ENCODE measurements at regions not wholly inside any gene's neighbourhood (a gene's known extent, or its start where the extent isn't known, plus 50 kb on each side); places are given as distances from the start of the nearest gene placed in this dataset.

DNA sequence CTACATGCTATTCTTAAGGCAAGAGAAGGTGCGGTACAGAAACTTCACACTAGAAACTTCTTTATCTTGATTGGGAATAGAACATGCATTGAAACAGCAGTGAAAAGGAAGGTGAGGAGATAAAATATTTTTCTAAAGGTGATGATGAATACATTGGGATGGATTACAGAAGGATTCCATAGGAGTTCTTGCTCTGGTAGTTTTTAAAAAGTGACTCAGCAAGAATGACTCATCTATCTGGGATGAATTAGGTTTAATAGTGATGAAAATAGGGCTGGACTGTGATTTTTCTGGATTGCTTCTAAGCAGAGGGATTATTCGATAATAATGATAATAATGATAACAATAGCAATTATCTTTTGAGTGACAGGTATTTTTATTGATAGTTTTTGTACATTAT is 65.6 kb upstream of the HS3ST4 start:
- DNase-seq (ENCODE audit: low spot score), result no peak
- ChIA-PET POLR2A (ENCODE audit: low non-redundant PET) (no interaction called here), CTCF (no interaction called here)
- no peaks in the 10 kb centered on the region for H3K9me3 ChIP-seq (ENCODE audit: low read depth, low read length, poor library complexity, severe bottlenecking)
- TF ChIP-seq, protein P1, sequence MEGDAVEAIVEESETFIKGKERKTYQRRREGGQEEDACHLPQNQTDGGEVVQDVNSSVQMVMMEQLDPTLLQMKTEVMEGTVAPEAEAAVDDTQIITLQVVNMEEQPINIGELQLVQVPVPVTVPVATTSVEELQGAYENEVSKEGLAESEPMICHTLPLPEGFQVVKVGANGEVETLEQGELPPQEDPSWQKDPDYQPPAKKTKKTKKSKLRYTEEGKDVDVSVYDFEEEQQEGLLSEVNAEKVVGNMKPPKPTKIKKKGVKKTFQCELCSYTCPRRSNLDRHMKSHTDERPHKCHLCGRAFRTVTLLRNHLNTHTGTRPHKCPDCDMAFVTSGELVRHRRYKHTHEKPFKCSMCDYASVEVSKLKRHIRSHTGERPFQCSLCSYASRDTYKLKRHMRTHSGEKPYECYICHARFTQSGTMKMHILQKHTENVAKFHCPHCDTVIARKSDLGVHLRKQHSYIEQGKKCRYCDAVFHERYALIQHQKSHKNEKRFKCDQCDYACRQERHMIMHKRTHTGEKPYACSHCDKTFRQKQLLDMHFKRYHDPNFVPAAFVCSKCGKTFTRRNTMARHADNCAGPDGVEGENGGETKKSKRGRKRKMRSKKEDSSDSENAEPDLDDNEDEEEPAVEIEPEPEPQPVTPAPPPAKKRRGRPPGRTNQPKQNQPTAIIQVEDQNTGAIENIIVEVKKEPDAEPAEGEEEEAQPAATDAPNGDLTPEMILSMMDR (conservative IDR thresholded peaks at IDR 0.05; ENCODE audit: low read depth, low read length), result no peak
- no peak for TF ChIP-seq EZH2 (IDR thresholded peaks at IDR 0.05; ENCODE audit: borderline replicate concordance, low read depth, low read length, poor library complexity, severe bottlenecking)
- intact Hi-C loops (cut with micrococcal nuclease; ENCODE audit: unreplicated experiment), result no loop called here
- no peaks in the 10 kb centered on the region for H3K36me3 ChIP-seq (ENCODE audit: insufficient read depth, low read length, poor library complexity, severe bottlenecking)
- no peak overlapping the region for H3K4me3 ChIP-seq (ENCODE audit: low read depth, low read length, poor library complexity, severe bottlenecking)
- H3K27me3 ChIP-seq (replicated peaks; ENCODE audit: insufficient read depth, low read depth, low read length, poor library complexity), result no peaks in the 10 kb centered on the region
- no peak overlapping the region for H3K27ac ChIP-seq (ENCODE audit: low read depth, low read length, poor library complexity, severe bottlenecking)
- no peaks in the 10 kb centered on the region for H3K4me1 ChIP-seq (ENCODE audit: insufficient read depth, low read length, poor library complexity, severe bottlenecking)
- BruUV-seq (replicated peaks), result no TSS peak

DNA sequence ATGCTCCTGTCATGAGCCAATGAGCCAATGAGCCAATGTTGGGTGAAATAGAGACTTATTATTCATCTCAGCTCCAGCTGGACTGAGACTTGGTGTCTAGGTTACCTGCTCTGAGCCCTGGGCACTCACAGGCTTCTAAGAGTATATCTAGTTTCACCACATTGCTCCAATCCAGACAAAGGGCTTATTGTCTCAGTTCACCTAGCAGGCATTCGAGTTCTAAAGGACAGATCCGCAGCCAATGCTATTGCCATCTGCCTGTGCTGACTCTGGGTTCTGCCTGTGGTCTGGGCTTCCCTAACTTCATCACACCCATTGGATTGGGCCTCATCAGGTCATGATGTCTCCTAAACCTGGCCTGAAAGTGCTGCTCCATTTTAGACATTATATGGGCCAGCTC is 66.1 kb upstream of the HS3ST4 start:
- BruUV-seq (replicated peaks), result no TSS peak
- ChIA-PET CTCF (no interaction called here), POLR2A (ENCODE audit: low non-redundant PET) (no interaction called here)
- DNase-seq (ENCODE audit: low spot score), result no peak
- intact Hi-C loops (cut with micrococcal nuclease; ENCODE audit: unreplicated experiment), result no loop called here
- no peak overlapping the region for H3K27ac ChIP-seq (ENCODE audit: low read depth, low read length, poor library complexity, severe bottlenecking)
- no peak overlapping the region for H3K4me3 ChIP-seq (ENCODE audit: low read depth, low read length, poor library complexity, severe bottlenecking)
- TF ChIP-seq EZH2 (IDR thresholded peaks at IDR 0.05; ENCODE audit: borderline replicate concordance, low read depth, low read length, poor library complexity, severe bottlenecking), result no peak
- TF ChIP-seq, protein P1 (conservative IDR thresholded peaks at IDR 0.05; ENCODE audit: low read depth, low read length), result no peak
- H3K4me1 ChIP-seq (ENCODE audit: insufficient read depth, low read length, poor library complexity, severe bottlenecking), result no peaks in the 10 kb centered on the region
- no peaks in the 10 kb centered on the region for H3K36me3 ChIP-seq (ENCODE audit: insufficient read depth, low read length, poor library complexity, severe bottlenecking)
- no peaks in the 10 kb centered on the region for H3K9me3 ChIP-seq (ENCODE audit: low read depth, low read length, poor library complexity, severe bottlenecking)
- H3K27me3 ChIP-seq (replicated peaks; ENCODE audit: insufficient read depth, low read depth, low read length, poor library complexity), result no peaks in the 10 kb centered on the region

DNA sequence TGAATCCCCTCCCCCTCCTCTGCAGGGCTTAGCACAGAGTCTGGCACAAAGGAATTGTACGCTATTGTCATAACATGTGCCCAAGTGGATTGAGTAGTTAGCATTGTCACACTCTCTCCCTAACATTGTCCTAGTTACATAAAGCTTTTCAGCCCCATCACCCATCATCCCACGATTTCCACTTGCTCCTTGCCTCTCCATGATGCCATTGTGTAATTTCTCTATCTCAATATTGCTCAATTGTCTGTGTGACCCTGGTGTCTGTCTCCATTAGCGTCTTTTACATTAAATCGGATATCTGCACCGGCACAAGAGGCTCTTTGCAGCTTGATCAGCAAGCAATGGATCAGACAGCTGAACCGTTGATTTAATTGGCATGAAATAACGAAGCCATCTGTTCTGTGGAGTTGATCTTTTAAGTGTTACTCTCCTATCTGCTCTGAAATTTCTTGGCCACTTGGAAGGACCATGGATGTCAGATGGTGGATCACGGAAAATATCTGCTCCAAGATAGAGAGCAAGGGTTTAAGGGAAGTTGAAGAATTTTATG is 77.0 kb upstream of the HS3ST4 start:
- intact Hi-C loops (cut with micrococcal nuclease; ENCODE audit: unreplicated experiment), result no loop called here
- H3K36me3 ChIP-seq (ENCODE audit: insufficient read depth, low read length, poor library complexity, severe bottlenecking), result no peaks in the 10 kb centered on the region
- no peaks in the 10 kb centered on the region for H3K9me3 ChIP-seq (ENCODE audit: low read depth, low read length, poor library complexity, severe bottlenecking)
- no peaks in the 10 kb centered on the region for H3K4me1 ChIP-seq (ENCODE audit: insufficient read depth, low read length, poor library complexity, severe bottlenecking)
- ChIA-PET POLR2A (ENCODE audit: low non-redundant PET) (no interaction called here), CTCF (no interaction called here)
- no peak for TF ChIP-seq EZH2 (IDR thresholded peaks at IDR 0.05; ENCODE audit: borderline replicate concordance, low read depth, low read length, poor library complexity, severe bottlenecking)
- TF ChIP-seq, protein P1 (conservative IDR thresholded peaks at IDR 0.05; ENCODE audit: low read depth, low read length), result no peak
- H3K27ac ChIP-seq (ENCODE audit: low read depth, low read length, poor library complexity, severe bottlenecking), result no peak overlapping the region
- no peak for DNase-seq (ENCODE audit: low spot score)
- BruUV-seq (replicated peaks), result no TSS peak
- no peaks in the 10 kb centered on the region for H3K27me3 ChIP-seq (replicated peaks; ENCODE audit: insufficient read depth, low read depth, low read length, poor library complexity)
- H3K4me3 ChIP-seq (ENCODE audit: low read depth, low read length, poor library complexity, severe bottlenecking), result no peak overlapping the region
